HCT116 (cell line): ENCODE measurements at regions not wholly inside any gene's neighbourhood (a gene's known extent, or its start where the extent isn't known, plus 50 kb on each side); places are given as distances from the start of the nearest gene placed in this dataset.

Experiments
- CBX3 ChIP-seq: IDR thresholded peaks from 2 replicates; pipeline ENCODE4 v1.6.1; 2012; ENCODE audit warnings: low read depth
- CTCF ChIP-seq, 3 experiments: fragments of 200-600 bp in 1 of 3; sonication (generic) in 1 of 3; IDR thresholded peaks in 2 of 3; conservative IDR thresholded peaks in 1 of 3; 2 replicates each; pipeline ENCODE4 v1.5.1; 2012 to 2017; ENCODE audit warnings: low read depth in 2 of 3, low read length in 2 of 3, antibody characterized with exemption in 1 of 3, borderline replicate concordance in 1 of 3, control low read depth in 1 of 3, mild to moderate bottlenecking in 1 of 3, mixed read lengths in 1 of 3, mixed run types in 1 of 3, moderate library complexity in 1 of 3; ENCODE audit not compliant: insufficient read depth in 1 of 3
- EZH2 ChIP-seq: fragments of 200-600 bp; sonication (generic); IDR thresholded peaks from 2 replicates; pipeline ENCODE4 v1.6.1; 2017; ENCODE audit warnings: antibody characterized with exemption, mixed run types
- EZH2phosphoT487 ChIP-seq: fragments of 200-600 bp; IDR thresholded peaks from 2 replicates; pipeline ENCODE4 v1.6.1; 2018; ENCODE audit warnings: antibody characterized with exemption, borderline replicate concordance
- MAX ChIP-seq: IDR thresholded peaks from 2 replicates; pipeline ENCODE4 v1.6.1; 2012
- POLR2A ChIP-seq: IDR thresholded peaks from 2 replicates; pipeline ENCODE4 v1.7.0; 2011; ENCODE audit warnings: borderline replicate concordance; ENCODE audit not compliant: insufficient read depth, insufficient read length; ENCODE audit errors: extremely low read depth
- POLR2AphosphoS5 ChIP-seq: IDR thresholded peaks from 2 replicates; pipeline ENCODE4 v1.6.1; 2011; ENCODE audit warnings: mild to moderate bottlenecking, low read depth, low read length, moderate library complexity
- RAD21 ChIP-seq: IDR thresholded peaks from 2 replicates; pipeline ENCODE4 v1.6.1; 2012; ENCODE audit warnings: low read depth, mild to moderate bottlenecking
- REST ChIP-seq: IDR thresholded peaks from 2 replicates; pipeline ENCODE4 v1.6.1; 2012; ENCODE audit warnings: low read depth
- SP1 ChIP-seq: IDR thresholded peaks from 2 replicates; pipeline ENCODE4 v1.6.1; 2012; ENCODE audit warnings: low read depth
- YY1 ChIP-seq: IDR thresholded peaks from 2 replicates; pipeline ENCODE4 v1.6.1; 2011; ENCODE audit warnings: low read length, low read depth, moderate library complexity, mild to moderate bottlenecking; ENCODE audit not compliant: insufficient replicate concordance; ENCODE audit errors: extremely low read depth
- ZFX ChIP-seq: fragments of 450-650 bp; IDR thresholded peaks from 2 replicates; pipeline ENCODE4 v1.6.1; 2017
- ZNF274 ChIP-seq: fragments of 200-500 bp; sonication (Bioruptor generic); IDR thresholded peaks from 2 replicates; pipeline ENCODE4 v1.6.1; 2014; ENCODE audit warnings: mild to moderate bottlenecking, low read depth, low read length, inconsistent platforms

- TF ChIP-seq ZNF274 = no peak
- no peak for TF ChIP-seq RAD21
- no peak for TF ChIP-seq CTCF (IDR thresholded peaks at IDR 0.05 in 2 of 3, conservative IDR thresholded peaks at IDR 0.05 in 1 of 3; ENCODE audit: borderline replicate concordance in 1 of 3, insufficient read depth in 1 of 3, low read depth in 2 of 3, low read length in 2 of 3)
- TF ChIP-seq ZFX = no peak
- TF ChIP-seq EZH2 = no peak
- TF ChIP-seq POLR2A = no peak
- TF ChIP-seq CBX3 = no peak
- no peak for TF ChIP-seq POLR2AphosphoS5
- TF ChIP-seq MAX = no peak
- TF ChIP-seq EZH2phosphoT487 = no peak
- no peak for TF ChIP-seq YY1
- TF ChIP-seq REST = no peak
- no peak for TF ChIP-seq SP1
Observed at GRCh38 chr16:17766012-17766411, 295.3 kb upstream of the XYLT1 start.
